NCI-H2029 treated with DMSO at 0.1 percent for 48 hours (cell line): ENCODE measurements at regions not wholly inside any gene's neighbourhood (a gene's known extent, or its start where the extent isn't known, plus 50 kb on each side); places are given as distances from the start of the nearest gene placed in this dataset.

Experiments
- DNase-seq: peaks from one replicate; lab custom pipeline; 2025; lab: John Stamatoyannopoulos, UW

DNA sequence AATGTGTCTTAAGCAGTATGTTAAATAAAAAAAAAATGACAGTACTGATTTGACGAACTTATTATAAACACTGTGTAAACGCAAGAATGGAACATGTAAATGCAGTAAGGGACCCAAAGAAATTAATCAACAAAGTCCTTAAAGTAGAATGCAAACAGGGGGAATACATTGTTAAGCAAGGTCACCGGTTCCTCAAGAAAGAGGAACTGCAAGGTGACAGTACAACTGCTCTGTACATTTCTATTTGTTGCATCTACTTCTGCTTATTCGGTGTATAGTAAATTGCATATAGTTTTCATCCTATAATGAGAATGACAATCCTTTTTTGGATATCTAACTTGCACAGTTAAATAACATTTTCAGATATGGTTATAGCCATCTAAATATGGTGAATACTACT lies 387.0 kb upstream of the SEMA3D start:
- DNase-seq: no peak

DNA sequence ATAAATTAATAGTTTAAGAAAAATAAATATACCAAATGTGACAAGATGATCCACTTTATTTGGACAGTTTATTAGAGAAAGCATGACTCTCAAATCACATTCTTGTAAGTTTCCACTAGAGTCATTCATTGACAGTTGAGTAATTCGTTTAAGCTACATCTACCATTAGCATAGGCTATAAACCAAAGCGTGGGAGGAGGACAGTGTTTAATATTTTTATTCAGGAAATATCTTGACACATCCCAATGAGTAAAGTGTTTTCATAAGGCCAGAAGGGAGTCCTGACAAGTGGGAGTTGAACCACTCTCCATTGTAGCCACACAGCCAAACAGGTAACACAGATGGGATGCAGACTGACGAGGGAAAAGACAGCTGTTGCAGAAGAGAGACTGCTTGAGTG lies 386.5 kb upstream of the SEMA3D start:
- DNase-seq: no peak

DNA sequence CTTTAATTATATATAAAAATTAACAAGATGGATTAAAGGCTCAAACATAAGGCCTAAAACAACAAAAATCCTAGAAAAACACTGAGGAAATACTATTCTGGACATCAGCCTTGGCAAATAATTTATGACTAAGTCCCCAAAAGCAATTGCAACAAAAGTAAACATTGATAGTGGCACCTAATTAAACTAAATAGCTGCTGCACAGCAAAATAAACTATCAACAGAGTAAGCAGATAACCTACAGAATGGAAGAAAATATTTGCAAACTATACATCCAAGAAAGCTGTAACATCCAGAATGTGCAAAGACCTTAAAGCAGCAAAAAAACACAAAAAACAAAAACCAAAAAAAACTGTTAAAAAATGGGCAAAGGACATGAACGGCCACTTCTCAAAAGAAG lies 384.0 kb upstream of the SEMA3D start:
- no peak for DNase-seq

DNA sequence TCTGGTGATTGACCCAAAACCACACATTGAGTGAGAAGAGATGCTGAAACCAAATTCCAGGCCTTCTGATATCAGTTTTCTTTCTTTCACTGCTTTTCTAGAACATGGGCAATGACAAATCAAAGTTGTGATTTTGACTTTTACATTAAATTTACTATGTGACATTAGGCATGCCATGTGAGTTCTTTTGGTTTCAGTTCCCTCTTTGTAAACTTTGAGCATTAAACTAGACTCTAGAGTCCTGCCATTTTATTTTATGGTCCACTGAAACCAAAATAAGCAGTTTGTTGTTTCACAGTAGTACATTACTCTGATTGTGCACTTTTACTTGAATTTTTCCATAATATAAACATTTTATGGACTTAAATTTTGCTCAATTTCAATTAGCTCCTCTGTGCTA lies 381.1 kb upstream of the SEMA3D start:
- DNase-seq: no peak

DNA sequence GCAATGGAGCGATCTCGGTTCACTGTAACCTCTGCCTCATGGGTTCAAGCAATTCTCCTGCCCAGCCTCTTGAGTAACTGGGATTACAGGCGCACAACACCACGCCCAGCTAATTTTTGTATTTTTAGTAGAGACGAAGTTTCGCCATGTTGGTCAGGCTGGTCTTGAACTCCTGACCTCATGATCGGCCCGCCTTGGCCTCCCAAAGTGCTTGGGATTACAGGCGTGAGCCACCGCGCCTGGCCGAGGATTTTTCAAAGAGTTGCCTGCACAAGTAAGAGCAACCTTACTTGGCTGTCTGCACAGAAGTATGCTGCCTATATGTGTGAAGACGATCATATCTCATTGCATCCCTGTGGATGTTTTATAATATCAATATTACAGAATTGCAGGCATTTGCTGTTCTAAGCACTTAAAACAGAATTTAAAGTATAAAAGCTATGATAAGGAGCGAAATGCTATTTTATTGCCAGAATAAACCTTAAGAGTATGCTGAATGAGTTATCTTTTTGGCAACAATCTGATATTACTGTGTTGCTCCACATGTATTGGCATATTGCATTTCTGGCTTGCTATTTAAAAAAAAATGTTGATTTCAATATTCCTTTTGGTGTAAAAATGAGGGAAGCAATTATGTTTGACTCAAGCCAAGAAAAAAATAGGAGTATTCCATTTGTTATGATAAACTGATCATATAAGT lies 379.4 kb upstream of the SEMA3D start:
- no peak for DNase-seq

- no peak for DNase-seq
Measured at GRCh38 chr7:85565276-85565675, 378.4 kb upstream of the SEMA3D start.

GRCh38 chr7:85564861-85565260 lies 378.0 kb upstream of the SEMA3D start:
- DNase-seq: no peak

DNA sequence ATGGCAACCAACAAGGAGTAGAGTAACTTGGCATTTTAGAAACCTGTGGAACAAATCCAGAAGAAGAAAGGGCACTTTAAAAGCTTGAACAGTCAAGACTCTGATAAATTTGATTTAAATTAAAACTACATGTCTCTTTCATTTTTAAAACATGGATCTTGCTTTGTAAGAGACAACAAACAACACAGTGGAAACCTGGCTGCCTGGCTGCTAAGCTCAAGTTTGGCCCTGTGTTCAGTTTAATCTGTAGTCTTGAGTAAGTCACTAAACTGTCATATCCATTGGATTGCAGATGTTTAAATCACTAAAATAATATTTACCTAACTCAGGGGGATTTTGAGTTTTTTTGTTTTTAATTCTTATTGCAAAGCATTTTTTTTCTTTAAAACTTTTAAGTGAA lies 374.9 kb upstream of the SEMA3D start:
- DNase-seq: no peak

- no peak for DNase-seq
Measured at GRCh38 chr7:85554236-85555178, 367.7 kb upstream of the SEMA3D start.

GRCh38 chr7:85535974-85536729 lies 349.3 kb upstream of the SEMA3D start:
- DNase-seq: no peak

GRCh38 chr7:85529831-85530230 lies 343.0 kb upstream of the SEMA3D start:
- DNase-seq: no peak

DNA sequence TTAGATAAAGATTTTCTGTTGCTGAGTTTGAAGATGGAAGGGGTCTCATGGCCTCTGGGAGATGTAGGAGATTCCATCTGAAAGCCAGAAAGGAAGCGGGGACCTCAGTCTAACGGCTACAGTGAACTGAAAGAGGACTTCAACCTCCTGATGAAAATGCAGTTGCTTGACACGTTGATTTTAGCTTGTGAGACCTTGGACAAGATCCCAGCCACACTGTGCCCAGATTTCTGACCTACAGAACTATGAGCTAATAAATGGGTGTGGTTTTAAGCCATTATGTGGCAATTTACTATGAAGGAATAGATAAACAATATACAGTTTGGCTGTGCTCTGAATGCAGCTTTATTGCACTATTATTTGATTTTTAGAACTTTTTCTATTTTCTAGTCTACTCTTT lies 342.3 kb upstream of the SEMA3D start:
- DNase-seq: no peak

DNA sequence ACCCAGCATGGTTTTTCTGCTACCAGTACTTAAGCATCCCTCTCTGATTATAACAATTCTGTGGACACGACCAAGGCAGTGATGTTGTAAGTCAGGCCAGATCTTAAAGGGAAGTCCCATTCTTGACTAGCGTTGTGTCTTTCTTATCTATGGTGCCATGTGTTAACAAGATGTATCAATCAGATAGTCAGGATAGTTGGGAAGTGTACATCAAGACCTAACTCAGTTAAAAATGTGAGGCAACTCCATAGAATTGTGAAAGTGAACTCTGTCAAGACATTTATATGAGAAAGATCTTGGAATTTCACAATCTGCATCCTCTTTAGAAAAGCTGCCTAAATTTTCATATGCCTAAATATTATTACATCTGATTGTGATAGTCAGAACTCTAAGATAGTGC lies 341.7 kb upstream of the SEMA3D start:
- no peak for DNase-seq

DNA sequence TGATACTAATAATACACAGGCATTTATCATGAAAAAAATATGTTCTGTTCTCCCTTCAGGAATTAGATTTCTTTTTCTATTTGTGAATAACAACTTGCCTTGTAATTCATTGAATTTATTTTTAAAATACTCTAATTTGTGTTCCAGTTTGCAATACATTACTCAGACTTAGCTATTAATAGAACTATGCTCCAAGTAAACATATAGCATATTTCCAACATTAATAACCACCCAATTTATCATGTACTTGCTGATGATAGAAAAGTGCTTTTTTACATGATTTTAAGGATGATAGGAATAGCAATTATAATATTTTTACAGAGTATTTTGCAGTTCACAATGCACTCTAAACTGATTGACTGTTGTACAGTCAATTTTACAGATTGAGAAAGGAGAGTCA lies 338.8 kb upstream of the SEMA3D start:
- no peak for DNase-seq

GRCh38 chr7:85522070-85522469 lies 335.2 kb upstream of the SEMA3D start:
- DNase-seq: no peak

DNA sequence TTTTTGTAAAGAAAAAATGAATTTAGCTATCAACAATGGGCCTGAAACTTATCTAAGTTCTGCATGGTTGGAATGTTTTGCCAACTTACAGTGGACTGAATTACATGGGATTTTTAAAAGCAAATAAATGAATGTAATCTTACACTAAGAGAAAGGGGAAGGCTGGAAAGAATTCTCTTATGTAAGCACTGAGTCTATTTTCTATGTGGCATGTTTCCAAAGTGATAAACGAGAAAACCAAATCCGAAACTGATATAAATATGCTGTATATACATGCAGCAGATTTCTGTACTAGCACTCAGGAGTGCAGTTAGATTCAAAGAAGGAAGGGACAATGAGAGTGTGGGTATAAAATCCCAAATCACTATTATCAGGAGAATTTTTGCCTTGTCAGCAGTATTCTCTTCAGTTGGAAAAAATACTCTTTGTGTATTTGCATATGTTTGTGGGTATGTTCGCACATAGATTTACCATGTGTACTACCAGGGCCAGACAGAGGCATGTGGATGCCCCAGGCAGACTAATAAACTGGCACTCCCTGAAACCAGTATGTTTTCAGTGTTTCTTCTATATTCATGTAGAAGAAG lies 334.3 kb upstream of the SEMA3D start:
- no peak for DNase-seq

- no peak for DNase-seq
Measured at GRCh38 chr7:85520175-85520574, 333.3 kb upstream of the SEMA3D start.

DNA sequence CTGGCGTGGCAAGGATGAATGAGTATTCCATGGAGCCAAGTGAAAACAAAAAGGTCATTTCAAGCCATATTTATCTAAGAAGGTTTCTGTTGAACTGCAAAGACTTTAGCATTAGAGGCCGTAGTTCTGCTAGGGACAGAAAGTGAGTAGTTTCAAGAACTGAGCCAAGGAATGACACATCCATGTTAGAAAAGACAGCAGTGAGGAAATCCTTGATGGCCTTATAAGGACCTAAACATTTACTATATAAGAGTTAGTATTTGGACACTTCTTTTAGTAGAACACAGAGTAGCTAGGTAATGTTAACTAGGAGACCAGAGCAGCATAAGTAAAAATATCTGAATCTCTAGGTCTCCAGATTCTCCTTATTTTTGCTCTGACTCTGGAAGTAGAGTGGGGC lies 329.8 kb upstream of the SEMA3D start:
- no peak for DNase-seq

- DNase-seq: no peak
Measured at GRCh38 chr7:85512790-85513189, 325.9 kb upstream of the SEMA3D start.

- no peak for DNase-seq
Measured at GRCh38 chr7:85510287-85510686, 323.4 kb upstream of the SEMA3D start.

GRCh38 chr7:85509476-85509875 lies 322.6 kb upstream of the SEMA3D start:
- DNase-seq: no peak
